Brain pericyte (primary cell): ENCODE measurements at regions not wholly inside any gene's neighbourhood (a gene's known extent, or its start where the extent isn't known, plus 50 kb on each side); places are given as distances from the start of the nearest gene placed in this dataset.

Source experiments
- DNase-seq: peaks from one replicate; pipeline ENCODE4 v3.0.0-alpha.2; 2012; ENCODE audit warnings: low read depth, low spot score

- DNase-seq, result no peak
Measured at GRCh38 chr9:105861972-105862371, 167.6 kb downstream of the TMEM38B start.

DNA sequence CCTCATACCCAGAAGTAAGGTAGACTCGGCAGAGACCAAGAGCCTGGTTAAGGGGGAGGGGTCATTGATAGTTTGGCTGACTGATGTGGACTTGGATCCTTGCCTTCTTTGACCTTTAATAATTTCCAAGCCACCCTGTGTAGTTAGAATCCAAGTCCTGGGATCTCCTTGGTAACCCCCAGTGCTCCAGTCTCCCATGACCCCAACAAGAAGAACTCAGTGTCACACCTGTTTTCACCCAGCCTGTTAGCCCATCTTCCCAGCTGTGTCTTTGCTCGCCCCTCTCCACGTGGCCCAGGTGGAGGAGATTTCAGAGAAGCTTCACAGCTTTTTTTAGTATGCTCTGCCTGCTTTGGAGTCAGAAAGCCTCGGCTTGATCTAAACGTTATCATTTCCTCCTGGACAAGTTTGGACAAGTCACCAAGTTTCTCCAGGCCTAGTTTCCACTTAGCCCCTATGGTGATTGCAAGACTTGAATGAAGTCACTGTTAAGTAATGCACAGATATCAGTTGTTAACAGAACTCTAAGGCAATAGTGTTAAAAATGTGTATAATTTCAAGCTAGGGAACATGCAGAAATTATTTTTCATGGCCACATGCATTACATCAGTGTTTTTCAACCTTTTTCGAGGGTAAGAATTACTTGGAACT lies 170.0 kb downstream of the TMEM38B start:
- DNase-seq, result no peak

GRCh38 chr9:105865285-105865684 lies 170.9 kb downstream of the TMEM38B start:
- no peak for DNase-seq

GRCh38 chr9:105871540-105871939 lies 177.2 kb downstream of the TMEM38B start:
- DNase-seq, result no peak

- DNase-seq, result no peak
Measured at GRCh38 chr9:105873801-105874200, 179.5 kb downstream of the TMEM38B start.

- DNase-seq, result no peak
Measured at GRCh38 chr9:105877721-105878120, 183.4 kb downstream of the TMEM38B start.

GRCh38 chr9:105879181-105879580 lies 184.8 kb downstream of the TMEM38B start:
- no peak for DNase-seq

DNA sequence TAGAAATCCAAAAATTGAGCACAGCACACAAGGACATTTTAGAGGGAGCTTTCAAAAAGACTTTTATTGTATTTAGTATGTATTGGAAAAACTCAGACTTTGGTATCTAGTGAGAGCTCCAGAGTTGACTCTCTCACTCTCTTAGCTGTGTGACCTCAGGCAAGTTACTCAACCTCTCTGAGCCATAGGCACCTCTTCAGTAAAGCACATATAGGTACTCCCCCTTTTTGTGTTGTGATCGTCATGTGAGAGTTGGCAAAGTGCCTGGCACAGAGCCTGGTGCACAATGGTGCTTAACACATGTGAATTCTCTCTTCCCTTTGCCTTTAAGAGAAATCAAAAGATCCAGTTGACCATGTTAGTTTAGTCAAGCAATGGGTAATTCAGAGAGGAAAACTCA lies 186.2 kb downstream of the TMEM38B start:
- DNase-seq, result no peak

- DNase-seq, result no peak
Measured at GRCh38 chr9:105881021-105881420, 186.7 kb downstream of the TMEM38B start.

DNA sequence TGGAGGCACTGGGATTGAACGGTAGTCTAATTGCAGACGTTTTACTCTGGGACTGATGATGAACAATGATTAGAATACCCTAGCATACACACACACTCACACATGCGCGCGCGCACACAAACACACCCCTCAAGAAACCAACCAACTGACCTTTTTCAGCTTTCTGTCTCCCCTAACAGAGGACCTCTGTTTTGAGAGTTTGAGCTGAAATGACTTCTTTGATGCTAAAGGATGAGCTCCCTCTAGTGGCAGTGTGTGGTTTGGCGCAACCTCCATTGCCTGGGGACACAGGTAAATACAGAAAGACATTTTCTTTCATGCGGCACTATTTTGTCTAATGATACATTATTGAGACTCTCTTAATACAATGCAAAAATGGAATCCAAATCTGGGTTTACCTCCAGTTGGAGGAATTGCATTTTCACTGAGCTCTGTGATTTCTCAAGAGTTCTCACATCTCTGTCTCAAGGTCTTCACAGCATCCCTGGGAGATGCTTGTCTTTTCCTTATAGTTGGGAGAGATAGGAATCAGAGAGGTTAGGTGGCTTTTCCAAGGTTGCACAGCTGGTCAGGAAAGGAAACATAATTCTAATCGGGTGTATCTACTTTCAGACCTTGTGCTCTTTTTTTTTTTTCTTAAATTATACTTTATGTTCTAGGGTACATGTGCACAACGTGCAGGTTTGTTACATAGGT lies 187.5 kb downstream of the TMEM38B start:
- no peak for DNase-seq

- no peak for DNase-seq
Measured at GRCh38 chr9:105883847-105884246, 189.5 kb downstream of the TMEM38B start.

- DNase-seq, result no peak
Measured at GRCh38 chr9:105884416-105884815, 190.1 kb downstream of the TMEM38B start.

DNA sequence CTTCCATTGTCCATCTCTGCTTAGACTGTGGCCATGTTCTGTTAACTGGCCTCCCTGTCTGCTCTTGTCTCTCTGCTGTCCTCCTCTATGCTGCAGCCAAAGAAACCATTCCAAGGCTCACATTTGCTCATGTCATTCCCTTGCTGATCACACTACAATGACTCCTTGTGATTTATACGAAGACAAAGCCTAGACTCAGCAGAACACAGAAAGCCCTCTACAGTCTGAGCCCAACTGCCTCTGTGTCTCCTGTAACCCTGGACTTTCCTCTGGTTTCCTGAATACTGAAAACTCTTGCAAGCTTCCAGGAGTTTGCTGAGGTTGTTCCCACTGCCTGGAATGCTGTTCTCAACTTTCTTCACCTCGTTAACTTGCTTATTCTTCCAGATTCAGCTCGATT lies 191.8 kb downstream of the TMEM38B start:
- no peak for DNase-seq

- no peak for DNase-seq
Measured at GRCh38 chr9:105887679-105888078, 193.3 kb downstream of the TMEM38B start.

DNA sequence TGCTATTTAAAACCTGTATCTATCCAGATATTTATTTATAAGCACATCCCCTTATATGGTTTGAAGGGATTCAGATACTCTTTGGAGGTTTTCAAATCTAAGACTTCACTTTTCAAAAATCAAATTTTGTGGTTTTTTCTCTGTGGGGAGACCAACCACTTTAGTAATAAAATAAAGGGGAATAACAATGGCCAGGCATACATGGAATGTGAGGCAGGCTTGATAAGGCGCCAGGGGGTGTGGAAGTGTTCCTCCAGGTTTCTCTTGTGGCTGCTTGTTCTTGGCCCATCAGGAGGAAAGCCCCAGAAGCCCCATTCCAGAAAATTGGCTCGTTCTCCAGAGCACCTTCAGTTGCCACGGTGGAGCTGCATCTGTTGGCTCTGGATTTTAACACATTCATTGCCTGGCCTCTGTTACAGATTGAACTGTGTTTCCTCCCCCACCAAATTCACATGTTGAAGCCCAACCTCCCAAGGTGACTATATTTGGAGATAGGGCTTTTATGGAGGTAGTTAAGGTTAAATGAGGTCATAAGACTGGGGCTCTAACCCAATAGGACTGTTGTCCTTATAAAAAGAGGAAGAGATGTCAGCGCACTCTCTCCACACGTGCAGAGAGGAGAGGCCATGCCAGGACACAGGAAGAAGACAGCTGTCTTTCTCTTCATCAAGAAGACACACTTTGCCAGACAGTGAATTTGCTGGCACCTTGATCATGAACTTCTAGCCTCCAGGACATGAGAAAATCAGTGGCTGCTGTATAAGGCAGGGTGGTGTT lies 195.9 kb downstream of the TMEM38B start:
- DNase-seq, result no peak

- no peak for DNase-seq
Measured at GRCh38 chr9:105900123-105900522, 205.8 kb downstream of the TMEM38B start.

DNA sequence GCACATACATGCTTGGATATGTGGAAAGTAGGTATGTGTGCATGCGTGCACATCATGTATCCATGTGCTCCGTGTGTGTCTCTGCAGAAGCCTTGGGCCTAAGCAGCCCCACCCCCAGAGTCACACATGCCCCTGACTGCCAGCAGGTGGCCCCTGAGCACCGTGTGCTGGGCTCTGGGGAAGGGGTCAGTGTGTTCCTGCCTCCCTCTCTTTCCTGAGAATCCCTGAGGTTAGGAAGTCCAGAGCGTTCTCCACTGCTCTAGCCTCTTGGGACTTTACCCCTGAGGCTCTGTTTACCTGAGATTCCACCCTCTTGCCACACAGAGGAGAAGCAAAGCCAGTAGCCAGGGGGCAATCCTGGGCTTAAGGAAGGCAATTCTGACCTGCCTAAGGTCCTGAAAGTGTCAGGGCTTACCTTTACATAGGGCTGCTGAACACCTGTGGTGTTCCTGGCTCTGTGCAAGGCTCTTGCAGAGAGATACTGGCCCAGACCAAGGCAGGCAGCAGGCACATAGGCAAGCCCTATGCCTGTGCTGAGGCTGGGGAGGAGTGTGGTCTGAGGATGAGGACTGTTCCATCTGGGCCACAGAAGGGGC lies 207.3 kb downstream of the TMEM38B start:
- no peak for DNase-seq

DNA sequence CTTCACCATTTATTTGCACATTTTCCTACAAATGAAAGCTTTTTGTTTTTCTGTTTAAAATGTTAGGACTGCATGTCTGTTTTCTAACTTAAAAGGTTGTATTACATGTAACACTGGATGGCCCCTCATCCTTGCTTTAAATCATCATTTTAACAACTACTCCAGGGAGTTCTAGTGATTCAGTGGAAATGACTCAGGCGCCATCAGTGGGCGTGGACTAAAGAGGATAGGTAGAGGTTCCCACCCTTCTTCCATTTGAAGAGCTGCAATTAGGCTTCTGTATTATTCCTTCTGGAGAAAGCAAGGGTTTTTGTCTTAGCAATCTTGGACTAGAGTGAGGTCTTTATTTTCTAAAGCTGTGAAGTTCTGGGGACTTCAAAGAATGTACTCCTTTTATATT lies 213.7 kb downstream of the TMEM38B start:
- DNase-seq, result no peak

- no peak for DNase-seq
Measured at GRCh38 chr9:105911104-105911911, 217.0 kb downstream of the TMEM38B start.

- DNase-seq, result no peak
Measured at GRCh38 chr9:105912157-105912862, 218.0 kb downstream of the TMEM38B start.
